ENCODE measurements at regions not wholly inside any gene's neighbourhood (a gene's known extent, or its start where the extent isn't known, plus 50 kb on each side); places are given as distances from the start of the nearest gene placed in this dataset.

- no peak for TF ChIP-seq POLR2A (IDR thresholded peaks at IDR 0.05; ENCODE audit: extremely low read depth, insufficient read length)
- no peak for TF ChIP-seq MYC (IDR thresholded peaks at IDR 0.05; ENCODE audit: low read depth, low read length)
- no peak for TF ChIP-seq CTCF (IDR thresholded peaks at IDR 0.05; ENCODE audit: low read depth, low read length)
These were observed 90.7 kb downstream of the AXIN2 start for GRCh38 chr17:65470783-65471182.

Data from NB4 (cell line).